Middle frontal gyrus (tissue), 1 donor: ENCODE measurements at regions not wholly inside any gene's neighbourhood (a gene's known extent, or its start where the extent isn't known, plus 50 kb on each side); places are given as distances from the start of the nearest gene placed in this dataset.

Experiments
- DNase-seq: peaks from one replicate; pipeline ENCODE4 v3.0.0-alpha.2; 2015; ENCODE audit warnings: low spot score; ENCODE audit errors: extremely low spot score

- no peak for DNase-seq
These were observed 98.6 kb downstream of the FHDC1 start for GRCh38 chr4:153034681-153035080.

- DNase-seq = no peak
These were observed 100.9 kb downstream of the FHDC1 start for GRCh38 chr4:153036931-153037482.

- DNase-seq = no peak
These were observed 102.6 kb downstream of the FHDC1 start for GRCh38 chr4:153038623-153039311.

- no peak for DNase-seq
These were observed 103.5 kb downstream of the FHDC1 start for GRCh38 chr4:153039542-153040185.

GRCh38 chr4:153040677-153041076 is 104.6 kb downstream of the FHDC1 start:
- no peak for DNase-seq

- DNase-seq = no peak
These were observed 107.9 kb downstream of the FHDC1 start for GRCh38 chr4:153044036-153044435.

GRCh38 chr4:153045111-153045982 is 109.2 kb downstream of the FHDC1 start:
- DNase-seq = no peak

- DNase-seq = no peak
These were observed 122.5 kb downstream of the FHDC1 start for GRCh38 chr4:153058671-153059060.

GRCh38 chr4:153060196-153060595 is 124.1 kb downstream of the FHDC1 start:
- no peak for DNase-seq

GRCh38 chr4:153061971-153062370 is 125.8 kb downstream of the FHDC1 start:
- DNase-seq = no peak

GRCh38 chr4:153062652-153063168 is 126.6 kb downstream of the FHDC1 start:
- DNase-seq = no peak

- no peak for DNase-seq
These were observed 127.4 kb downstream of the FHDC1 start for GRCh38 chr4:153063490-153063889.

GRCh38 chr4:153064571-153064970 is 128.4 kb downstream of the FHDC1 start:
- DNase-seq = no peak

- DNase-seq = no peak
These were observed 129.2 kb downstream of the FHDC1 start for GRCh38 chr4:153065276-153065675.

- no peak for DNase-seq
These were observed 131.3 kb downstream of the FHDC1 start for GRCh38 chr4:153067376-153067775.

GRCh38 chr4:153068751-153069150 is 132.6 kb downstream of the FHDC1 start:
- DNase-seq = no peak

GRCh38 chr4:153071958-153072598 is 132.2 kb upstream of the TRIM2 start:
- no peak for DNase-seq

GRCh38 chr4:153072661-153073060 is 131.6 kb upstream of the TRIM2 start:
- DNase-seq = no peak

- no peak for DNase-seq
These were observed 129.8 kb upstream of the TRIM2 start for GRCh38 chr4:153074486-153074885.

GRCh38 chr4:153074936-153075630 is 129.2 kb upstream of the TRIM2 start:
- DNase-seq = no peak
